GM23338 (cell line): ENCODE measurements at regions not wholly inside any gene's neighbourhood (a gene's known extent, or its start where the extent isn't known, plus 50 kb on each side); places are given as distances from the start of the nearest gene placed in this dataset.

Experiments
- ATAC-seq: fragments of 200-7000 bp; cut with Tn5 transposase; 3 replicates; pipeline ENCODE4 v1.9.1; 2020
- DNase-seq: peaks from one replicate; pipeline ENCODE4 v3.0.0-alpha.2; 2015; ENCODE audit warnings: low spot score
- H2AFZ ChIP-seq: fragments of 200-600 bp; sonication (generic); 2 replicates; pipeline ENCODE4 v1.8.0; 2016; ENCODE audit warnings: antibody characterized with exemption, mild to moderate bottlenecking, moderate library complexity
- H3F3A ChIP-seq: fragments of 200-600 bp; sonication (generic); replicated peaks from 2 replicates; pipeline ENCODE4 v1.8.0; 2017; ENCODE audit warnings: antibody characterized with exemption, mixed run types, low read depth
- H3K27ac ChIP-seq: fragments of 200-600 bp; sonication (generic); 2 replicates; pipeline ENCODE4 v1.6.1; 2016; ENCODE audit warnings: low read depth
- H3K27me3 ChIP-seq: fragments of 200-600 bp; sonication (generic); 2 replicates; pipeline ENCODE4 v1.8.0; 2016; ENCODE audit warnings: mild to moderate bottlenecking, mixed run types, moderate library complexity; ENCODE audit not compliant: insufficient read depth
- H3K36me3 ChIP-seq: fragments of 200-600 bp; sonication (generic); 2 replicates; pipeline ENCODE4 v1.8.0; 2016; ENCODE audit warnings: mild to moderate bottlenecking; ENCODE audit not compliant: insufficient read depth
- H3K4me1 ChIP-seq: fragments of 200-600 bp; sonication (generic); 2 replicates; pipeline ENCODE4 v1.8.0; 2016; ENCODE audit warnings: mild to moderate bottlenecking, moderate library complexity; ENCODE audit not compliant: insufficient read depth
- H3K4me2 ChIP-seq: fragments of 200-600 bp; sonication (generic); 2 replicates; pipeline ENCODE4 v1.7.1; 2017; ENCODE audit warnings: mixed run types
- H3K4me3 ChIP-seq: fragments of 200-600 bp; sonication (generic); 2 replicates; pipeline ENCODE4 v1.6.1; 2016; ENCODE audit warnings: mixed run types
- H3K79me2 ChIP-seq: fragments of 200-600 bp; sonication (generic); replicated peaks from 2 replicates; pipeline ENCODE4 v1.8.0; 2017; ENCODE audit warnings: mild to moderate bottlenecking; ENCODE audit not compliant: insufficient read depth
- H3K9me2 ChIP-seq: fragments of 200-600 bp; sonication (generic); 2 replicates; pipeline ENCODE4 v1.8.0; 2017; ENCODE audit not compliant: insufficient read depth
- H4K20me1 ChIP-seq: fragments of 200-600 bp; sonication (generic); replicated peaks from 2 replicates; pipeline ENCODE4 v1.8.0; 2017; ENCODE audit warnings: mild to moderate bottlenecking; ENCODE audit not compliant: insufficient read depth
- H3K27ac Mint-ChIP-seq: 2 replicates; pipeline ENCODE4 v1.8.0; 2020; ENCODE audit warnings: inconsistent platforms, mild to moderate bottlenecking, moderate library complexity, mixed read lengths
- H3K27me3 Mint-ChIP-seq: 3 replicates; pipeline ENCODE4 v1.8.0; 2022; ENCODE audit warnings: low read depth, mild to moderate bottlenecking, moderate library complexity, mixed read lengths, inconsistent platforms; ENCODE audit not compliant: insufficient read depth, poor library complexity
- H3K36me3 Mint-ChIP-seq: 3 replicates; pipeline ENCODE4 v1.8.0; 2021; ENCODE audit warnings: low read depth, mild to moderate bottlenecking, inconsistent platforms, moderate library complexity, mixed read lengths
- H3K4me1 Mint-ChIP-seq: 3 replicates; pipeline ENCODE4 v1.8.0; 2020; ENCODE audit warnings: mild to moderate bottlenecking, inconsistent platforms, mixed read lengths
- H3K4me3 Mint-ChIP-seq: 3 replicates; pipeline ENCODE4 v1.8.0; 2021; ENCODE audit warnings: moderate library complexity, mild to moderate bottlenecking, inconsistent platforms, mixed read lengths
- H3K9me3 Mint-ChIP-seq: 3 replicates; pipeline ENCODE4 v1.8.0; 2020; ENCODE audit warnings: moderate library complexity, mild to moderate bottlenecking, inconsistent platforms, mixed read lengths
- CREB1 ChIP-seq: fragments of 250-450 bp; sonication (Bioruptor Pico); IDR thresholded peaks from 2 replicates; pipeline ENCODE4 v1.5.0; 2020; ENCODE audit warnings: low read depth, mild to moderate bottlenecking, moderate library complexity
- EZH2 ChIP-seq: fragments of 200-600 bp; sonication (generic); IDR thresholded peaks from one replicate; pipeline ENCODE4 v1.8.0; 2017; ENCODE audit warnings: antibody characterized with exemption, mild to moderate bottlenecking, low read depth; ENCODE audit not compliant: unreplicated experiment
- EZH2phosphoT487 ChIP-seq: fragments of 200-600 bp; sonication (generic); IDR thresholded peaks from one replicate; pipeline ENCODE4 v1.8.1; 2018; ENCODE audit warnings: antibody characterized with exemption; ENCODE audit not compliant: unreplicated experiment
- JUNB ChIP-seq: IDR thresholded peaks from one replicate; pipeline ENCODE4 v1.6.1; 2016; ENCODE audit warnings: antibody characterized with exemption; ENCODE audit not compliant: unreplicated experiment
- NANOG ChIP-seq: IDR thresholded peaks from 2 replicates; pipeline ENCODE4 v1.6.1; 2016; ENCODE audit warnings: antibody characterized with exemption, borderline replicate concordance
- POLR2AphosphoS5 ChIP-seq: IDR thresholded peaks from 2 replicates; pipeline ENCODE4 v1.6.1; 2016; ENCODE audit warnings: antibody characterized with exemption, low read depth
- STAT1 ChIP-seq: IDR thresholded peaks from one replicate; pipeline ENCODE4 v1.6.1; 2016; ENCODE audit warnings: antibody characterized with exemption; ENCODE audit not compliant: unreplicated experiment
- ZNF114 ChIP-seq: fragments of 250-450 bp; sonication (Bioruptor Pico); IDR thresholded peaks from 2 replicates; pipeline ENCODE4 v1.5.0; 2020; ENCODE audit warnings: mild to moderate bottlenecking, moderate library complexity
- ZNF331 ChIP-seq: fragments of 250-450 bp; sonication (Bioruptor Pico); IDR thresholded peaks from 2 replicates; pipeline ENCODE4 v1.5.0; 2020; ENCODE audit warnings: low read depth, mild to moderate bottlenecking, moderate library complexity
- TF ChIP-seq, protein P1 (sequence below): IDR thresholded peaks from one replicate; pipeline ENCODE4 v1.6.1; 2018; ENCODE audit warnings: antibody characterized with exemption; ENCODE audit not compliant: unreplicated experiment
- TF ChIP-seq, protein P2 (sequence below): IDR thresholded peaks from 2 replicates; pipeline ENCODE4 v1.6.1; 2016; ENCODE audit warnings: antibody characterized with exemption
- TF ChIP-seq, protein P3 (sequence below): fragments of 250-450 bp; sonication (Bioruptor Pico); IDR thresholded peaks from 2 replicates; pipeline ENCODE4 v1.5.0; 2020; ENCODE audit warnings: mild to moderate bottlenecking, moderate library complexity
- TF ChIP-seq, protein P4 (sequence below), 2 experiments: fragments of 200-600 bp in 1 of 2; sonication (generic) in 1 of 2; conservative IDR thresholded peaks; 2 replicates each; pipeline versions ENCODE4 v1.5.1 to v1.6.1; 2016 to 2017; ENCODE audit warnings: antibody characterized with exemption in 2 of 2, low read depth in 2 of 2, mild to moderate bottlenecking in 2 of 2, moderate library complexity in 1 of 2

DNA sequence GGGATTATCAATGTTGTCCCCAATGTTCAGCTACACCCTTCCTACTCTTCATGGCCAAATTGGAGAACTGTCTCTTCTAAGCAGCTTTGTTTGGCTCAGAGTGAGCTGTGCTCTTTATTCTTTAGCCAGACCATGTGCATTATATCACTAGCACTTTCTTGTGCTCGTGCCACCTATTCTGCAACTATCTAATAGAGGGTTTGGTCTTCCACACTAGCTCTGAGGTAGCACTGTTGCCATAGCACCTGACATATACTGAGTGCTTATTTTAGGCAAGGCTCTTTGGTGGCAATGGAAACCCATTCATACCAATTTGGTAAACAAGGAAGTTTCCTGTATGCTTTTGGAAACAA lies 394.3 kb upstream of the C2CD4B start:
- Histone ChIP-seq H3K9me2 (no peaks in the 10 kb centered on the region), H3K27me3 (no peaks in the 10 kb centered on the region), H4K20me1 (no peaks in the 10 kb centered on the region), H3F3A (no peaks in the 10 kb centered on the region), H3K4me2 (no peak overlapping the region), H3K79me2 (0 out of 2 replicates have a peak, but pooled peaks cover 7% of the 10 kb centered on the region), H3K4me1 (peaks cover 25% of the 10 kb centered on the region), H3K36me3 (no peaks in the 10 kb centered on the region), H3K4me3 (no peak overlapping the region), H3K27ac (no peak overlapping the region), H2AFZ (no peak overlapping the region)
- no peak overlapping the region for H3K27ac Mint-ChIP-seq
- H3K27me3 Mint-ChIP-seq, result peaks cover 10% of the 10 kb centered on the region
- TF ChIP-seq STAT1, result no peak
- TF ChIP-seq, protein P1, sequence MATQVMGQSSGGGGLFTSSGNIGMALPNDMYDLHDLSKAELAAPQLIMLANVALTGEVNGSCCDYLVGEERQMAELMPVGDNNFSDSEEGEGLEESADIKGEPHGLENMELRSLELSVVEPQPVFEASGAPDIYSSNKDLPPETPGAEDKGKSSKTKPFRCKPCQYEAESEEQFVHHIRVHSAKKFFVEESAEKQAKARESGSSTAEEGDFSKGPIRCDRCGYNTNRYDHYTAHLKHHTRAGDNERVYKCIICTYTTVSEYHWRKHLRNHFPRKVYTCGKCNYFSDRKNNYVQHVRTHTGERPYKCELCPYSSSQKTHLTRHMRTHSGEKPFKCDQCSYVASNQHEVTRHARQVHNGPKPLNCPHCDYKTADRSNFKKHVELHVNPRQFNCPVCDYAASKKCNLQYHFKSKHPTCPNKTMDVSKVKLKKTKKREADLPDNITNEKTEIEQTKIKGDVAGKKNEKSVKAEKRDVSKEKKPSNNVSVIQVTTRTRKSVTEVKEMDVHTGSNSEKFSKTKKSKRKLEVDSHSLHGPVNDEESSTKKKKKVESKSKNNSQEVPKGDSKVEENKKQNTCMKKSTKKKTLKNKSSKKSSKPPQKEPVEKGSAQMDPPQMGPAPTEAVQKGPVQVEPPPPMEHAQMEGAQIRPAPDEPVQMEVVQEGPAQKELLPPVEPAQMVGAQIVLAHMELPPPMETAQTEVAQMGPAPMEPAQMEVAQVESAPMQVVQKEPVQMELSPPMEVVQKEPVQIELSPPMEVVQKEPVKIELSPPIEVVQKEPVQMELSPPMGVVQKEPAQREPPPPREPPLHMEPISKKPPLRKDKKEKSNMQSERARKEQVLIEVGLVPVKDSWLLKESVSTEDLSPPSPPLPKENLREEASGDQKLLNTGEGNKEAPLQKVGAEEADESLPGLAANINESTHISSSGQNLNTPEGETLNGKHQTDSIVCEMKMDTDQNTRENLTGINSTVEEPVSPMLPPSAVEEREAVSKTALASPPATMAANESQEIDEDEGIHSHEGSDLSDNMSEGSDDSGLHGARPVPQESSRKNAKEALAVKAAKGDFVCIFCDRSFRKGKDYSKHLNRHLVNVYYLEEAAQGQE, result no peak
- no peak for TF ChIP-seq ZNF331 (CRISPR knock-in tag)
- TF ChIP-seq ZNF114, result no peak
- no peak for TF ChIP-seq EZH2
- TF ChIP-seq NANOG, result no peak
- TF ChIP-seq, protein P2, sequence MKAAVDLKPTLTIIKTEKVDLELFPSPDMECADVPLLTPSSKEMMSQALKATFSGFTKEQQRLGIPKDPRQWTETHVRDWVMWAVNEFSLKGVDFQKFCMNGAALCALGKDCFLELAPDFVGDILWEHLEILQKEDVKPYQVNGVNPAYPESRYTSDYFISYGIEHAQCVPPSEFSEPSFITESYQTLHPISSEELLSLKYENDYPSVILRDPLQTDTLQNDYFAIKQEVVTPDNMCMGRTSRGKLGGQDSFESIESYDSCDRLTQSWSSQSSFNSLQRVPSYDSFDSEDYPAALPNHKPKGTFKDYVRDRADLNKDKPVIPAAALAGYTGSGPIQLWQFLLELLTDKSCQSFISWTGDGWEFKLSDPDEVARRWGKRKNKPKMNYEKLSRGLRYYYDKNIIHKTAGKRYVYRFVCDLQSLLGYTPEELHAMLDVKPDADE, result no peak
- no peak for TF ChIP-seq POLR2AphosphoS5
- TF ChIP-seq CREB1 (CRISPR knock-in tag), result no peak
- TF ChIP-seq JUNB, result no peak
- TF ChIP-seq, protein P3, sequence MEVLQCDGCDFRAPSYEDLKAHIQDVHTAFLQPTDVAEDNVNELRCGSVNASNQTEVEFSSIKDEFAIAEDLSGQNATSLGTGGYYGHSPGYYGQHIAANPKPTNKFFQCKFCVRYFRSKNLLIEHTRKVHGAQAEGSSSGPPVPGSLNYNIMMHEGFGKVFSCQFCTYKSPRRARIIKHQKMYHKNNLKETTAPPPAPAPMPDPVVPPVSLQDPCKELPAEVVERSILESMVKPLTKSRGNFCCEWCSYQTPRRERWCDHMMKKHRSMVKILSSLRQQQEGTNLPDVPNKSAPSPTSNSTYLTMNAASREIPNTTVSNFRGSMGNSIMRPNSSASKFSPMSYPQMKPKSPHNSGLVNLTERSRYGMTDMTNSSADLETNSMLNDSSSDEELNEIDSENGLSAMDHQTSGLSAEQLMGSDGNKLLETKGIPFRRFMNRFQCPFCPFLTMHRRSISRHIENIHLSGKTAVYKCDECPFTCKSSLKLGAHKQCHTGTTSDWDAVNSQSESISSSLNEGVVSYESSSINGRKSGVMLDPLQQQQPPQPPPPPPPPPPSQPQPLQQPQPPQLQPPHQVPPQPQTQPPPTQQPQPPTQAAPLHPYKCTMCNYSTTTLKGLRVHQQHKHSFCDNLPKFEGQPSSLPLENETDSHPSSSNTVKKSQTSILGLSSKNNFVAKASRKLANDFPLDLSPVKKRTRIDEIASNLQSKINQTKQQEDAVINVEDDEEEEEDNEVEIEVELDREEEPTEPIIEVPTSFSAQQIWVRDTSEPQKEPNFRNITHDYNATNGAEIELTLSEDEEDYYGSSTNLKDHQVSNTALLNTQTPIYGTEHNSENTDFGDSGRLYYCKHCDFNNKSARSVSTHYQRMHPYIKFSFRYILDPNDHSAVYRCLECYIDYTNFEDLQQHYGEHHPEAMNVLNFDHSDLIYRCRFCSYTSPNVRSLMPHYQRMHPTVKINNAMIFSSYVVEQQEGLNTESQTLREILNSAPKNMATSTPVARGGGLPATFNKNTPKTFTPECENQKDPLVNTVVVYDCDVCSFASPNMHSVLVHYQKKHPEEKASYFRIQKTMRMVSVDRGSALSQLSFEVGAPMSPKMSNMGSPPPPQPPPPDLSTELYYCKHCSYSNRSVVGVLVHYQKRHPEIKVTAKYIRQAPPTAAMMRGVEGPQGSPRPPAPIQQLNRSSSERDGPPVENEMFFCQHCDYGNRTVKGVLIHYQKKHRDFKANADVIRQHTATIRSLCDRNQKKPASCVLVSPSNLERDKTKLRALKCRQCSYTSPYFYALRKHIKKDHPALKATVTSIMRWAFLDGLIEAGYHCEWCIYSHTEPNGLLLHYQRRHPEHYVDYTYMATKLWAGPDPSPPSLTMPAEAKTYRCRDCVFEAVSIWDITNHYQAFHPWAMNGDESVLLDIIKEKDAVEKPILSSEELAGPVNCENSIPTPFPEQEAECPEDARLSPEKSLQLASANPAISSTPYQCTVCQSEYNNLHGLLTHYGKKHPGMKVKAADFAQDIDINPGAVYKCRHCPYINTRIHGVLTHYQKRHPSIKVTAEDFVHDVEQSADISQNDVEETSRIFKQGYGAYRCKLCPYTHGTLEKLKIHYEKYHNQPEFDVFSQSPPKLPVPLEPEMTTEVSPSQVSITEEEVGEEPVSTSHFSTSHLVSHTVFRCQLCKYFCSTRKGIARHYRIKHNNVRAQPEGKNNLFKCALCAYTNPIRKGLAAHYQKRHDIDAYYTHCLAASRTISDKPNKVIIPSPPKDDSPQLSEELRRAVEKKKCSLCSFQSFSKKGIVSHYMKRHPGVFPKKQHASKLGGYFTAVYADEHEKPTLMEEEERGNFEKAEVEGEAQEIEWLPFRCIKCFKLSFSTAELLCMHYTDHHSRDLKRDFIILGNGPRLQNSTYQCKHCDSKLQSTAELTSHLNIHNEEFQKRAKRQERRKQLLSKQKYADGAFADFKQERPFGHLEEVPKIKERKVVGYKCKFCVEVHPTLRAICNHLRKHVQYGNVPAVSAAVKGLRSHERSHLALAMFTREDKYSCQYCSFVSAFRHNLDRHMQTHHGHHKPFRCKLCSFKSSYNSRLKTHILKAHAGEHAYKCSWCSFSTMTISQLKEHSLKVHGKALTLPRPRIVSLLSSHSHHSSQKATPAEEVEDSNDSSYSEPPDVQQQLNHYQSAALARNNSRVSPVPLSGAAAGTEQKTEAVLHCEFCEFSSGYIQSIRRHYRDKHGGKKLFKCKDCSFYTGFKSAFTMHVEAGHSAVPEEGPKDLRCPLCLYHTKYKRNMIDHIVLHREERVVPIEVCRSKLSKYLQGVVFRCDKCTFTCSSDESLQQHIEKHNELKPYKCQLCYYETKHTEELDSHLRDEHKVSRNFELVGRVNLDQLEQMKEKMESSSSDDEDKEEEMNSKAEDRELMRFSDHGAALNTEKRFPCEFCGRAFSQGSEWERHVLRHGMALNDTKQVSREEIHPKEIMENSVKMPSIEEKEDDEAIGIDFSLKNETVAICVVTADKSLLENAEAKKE (CRISPR knock-in tag), result no peak
- TF ChIP-seq EZH2phosphoT487, result no peak
- TF ChIP-seq, protein P4, sequence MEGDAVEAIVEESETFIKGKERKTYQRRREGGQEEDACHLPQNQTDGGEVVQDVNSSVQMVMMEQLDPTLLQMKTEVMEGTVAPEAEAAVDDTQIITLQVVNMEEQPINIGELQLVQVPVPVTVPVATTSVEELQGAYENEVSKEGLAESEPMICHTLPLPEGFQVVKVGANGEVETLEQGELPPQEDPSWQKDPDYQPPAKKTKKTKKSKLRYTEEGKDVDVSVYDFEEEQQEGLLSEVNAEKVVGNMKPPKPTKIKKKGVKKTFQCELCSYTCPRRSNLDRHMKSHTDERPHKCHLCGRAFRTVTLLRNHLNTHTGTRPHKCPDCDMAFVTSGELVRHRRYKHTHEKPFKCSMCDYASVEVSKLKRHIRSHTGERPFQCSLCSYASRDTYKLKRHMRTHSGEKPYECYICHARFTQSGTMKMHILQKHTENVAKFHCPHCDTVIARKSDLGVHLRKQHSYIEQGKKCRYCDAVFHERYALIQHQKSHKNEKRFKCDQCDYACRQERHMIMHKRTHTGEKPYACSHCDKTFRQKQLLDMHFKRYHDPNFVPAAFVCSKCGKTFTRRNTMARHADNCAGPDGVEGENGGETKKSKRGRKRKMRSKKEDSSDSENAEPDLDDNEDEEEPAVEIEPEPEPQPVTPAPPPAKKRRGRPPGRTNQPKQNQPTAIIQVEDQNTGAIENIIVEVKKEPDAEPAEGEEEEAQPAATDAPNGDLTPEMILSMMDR (conservative IDR thresholded peaks at IDR 0.05; ENCODE audit: low read depth in 2 of 2), result no peak
- DNase-seq (no peak), ATAC-seq (no peak)
- H3K9me3 Mint-ChIP-seq, result no peaks in the 10 kb centered on the region
- no peak overlapping the region for H3K4me3 Mint-ChIP-seq
- H3K36me3 Mint-ChIP-seq, result no peaks in the 10 kb centered on the region
- H3K4me1 Mint-ChIP-seq, result peaks cover 31% of the 10 kb centered on the region
